Panc1 (cell line): ENCODE measurements at regions not wholly inside any gene's neighbourhood (a gene's known extent, or its start where the extent isn't known, plus 50 kb on each side); places are given as distances from the start of the nearest gene placed in this dataset.

Experiments
- POLR2AphosphoS5 ChIP-seq: IDR thresholded peaks from 2 replicates; pipeline ENCODE4 v1.6.1; 2012; ENCODE audit warnings: mild to moderate bottlenecking, low read depth, low read length, moderate library complexity
- SIN3A ChIP-seq: IDR thresholded peaks from 2 replicates; pipeline ENCODE4 v1.6.1; 2012; ENCODE audit warnings: low read depth, mild to moderate bottlenecking, low read length, moderate library complexity, borderline replicate concordance; ENCODE audit not compliant: insufficient read depth
- TF ChIP-seq, protein P1 (sequence below): fragments of 450-650 bp; IDR thresholded peaks from 2 replicates; pipeline ENCODE4 v1.5.1; 2017; ENCODE audit warnings: mild to moderate bottlenecking

DNA sequence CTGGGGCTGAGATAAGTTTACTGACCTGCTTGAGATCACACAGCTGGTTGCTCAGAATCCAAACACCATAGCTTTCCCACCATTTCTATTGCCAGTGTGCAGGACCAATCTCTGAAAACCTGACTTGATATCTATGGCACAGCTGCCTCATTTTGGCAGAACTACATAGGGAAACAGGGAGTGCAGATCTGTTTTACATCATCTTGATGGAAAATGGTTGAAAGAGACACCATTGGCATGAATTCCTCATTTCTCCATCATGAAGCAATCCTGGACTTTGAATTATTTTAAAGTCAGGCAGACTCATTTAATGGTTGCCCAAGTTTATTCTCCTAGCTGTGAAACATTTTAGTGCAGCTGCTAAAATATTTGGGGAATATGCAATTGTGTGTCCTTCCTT is 1628.2 kb upstream of the SLC10A2 start:
- TF ChIP-seq, protein P1, sequence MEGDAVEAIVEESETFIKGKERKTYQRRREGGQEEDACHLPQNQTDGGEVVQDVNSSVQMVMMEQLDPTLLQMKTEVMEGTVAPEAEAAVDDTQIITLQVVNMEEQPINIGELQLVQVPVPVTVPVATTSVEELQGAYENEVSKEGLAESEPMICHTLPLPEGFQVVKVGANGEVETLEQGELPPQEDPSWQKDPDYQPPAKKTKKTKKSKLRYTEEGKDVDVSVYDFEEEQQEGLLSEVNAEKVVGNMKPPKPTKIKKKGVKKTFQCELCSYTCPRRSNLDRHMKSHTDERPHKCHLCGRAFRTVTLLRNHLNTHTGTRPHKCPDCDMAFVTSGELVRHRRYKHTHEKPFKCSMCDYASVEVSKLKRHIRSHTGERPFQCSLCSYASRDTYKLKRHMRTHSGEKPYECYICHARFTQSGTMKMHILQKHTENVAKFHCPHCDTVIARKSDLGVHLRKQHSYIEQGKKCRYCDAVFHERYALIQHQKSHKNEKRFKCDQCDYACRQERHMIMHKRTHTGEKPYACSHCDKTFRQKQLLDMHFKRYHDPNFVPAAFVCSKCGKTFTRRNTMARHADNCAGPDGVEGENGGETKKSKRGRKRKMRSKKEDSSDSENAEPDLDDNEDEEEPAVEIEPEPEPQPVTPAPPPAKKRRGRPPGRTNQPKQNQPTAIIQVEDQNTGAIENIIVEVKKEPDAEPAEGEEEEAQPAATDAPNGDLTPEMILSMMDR, result no peak
- TF ChIP-seq POLR2AphosphoS5 (no peak), SIN3A (no peak)
